CD14-positive monocyte (primary cell): ENCODE measurements at regions not wholly inside any gene's neighbourhood (a gene's known extent, or its start where the extent isn't known, plus 50 kb on each side); places are given as distances from the start of the nearest gene placed in this dataset.

ENCODE experiments used
- DNase-seq, 3 donors: peaks; one replicate each; pipeline ENCODE4 v3.0.0-alpha.2; 2011 to 2022
- H2AFZ ChIP-seq: 2 replicates; pipeline ENCODE4 v1.6.0; 2012; ENCODE audit warnings: mild to moderate bottlenecking, low read depth, low read length, inconsistent platforms; ENCODE audit not compliant: insufficient read depth, poor library complexity, severe bottlenecking
- H3K27ac ChIP-seq, 2 donors: 1 replicate in 1 of 2; 2 replicates in 1 of 2; pipeline ENCODE4 v1.5.1; 2012 to 2013; ENCODE audit warnings: low read length in 2 of 2, control low read depth in 1 of 2, inconsistent platforms in 1 of 2, low read depth in 1 of 2, mild to moderate bottlenecking in 1 of 2
- H3K27me3 ChIP-seq, 2 donors: one replicate each; pipeline versions ENCODE4 v1.6.0 to v1.6.1; 2011 to 2013; ENCODE audit warnings: low read length in 2 of 2; ENCODE audit not compliant: control insufficient read depth in 2 of 2, insufficient read depth in 2 of 2
- H3K36me3 ChIP-seq, 2 donors: replicated peaks in 1 of 2; 1 replicate in 1 of 2; 2 replicates in 1 of 2; pipeline versions ENCODE4 v1.5.1 to v1.6.1; 2012 to 2013; ENCODE audit warnings: low read length in 2 of 2, control low read depth in 1 of 2, inconsistent platforms in 1 of 2, mild to moderate bottlenecking in 1 of 2; ENCODE audit not compliant: insufficient read depth in 2 of 2, control insufficient read depth in 1 of 2
- H3K4me1 ChIP-seq, 2 donors: 1 replicate in 1 of 2; 2 replicates in 1 of 2; pipeline versions ENCODE4 v1.5.1 to v1.6.1; 2012 to 2013; ENCODE audit warnings: low read length in 2 of 2, control low read depth in 1 of 2, inconsistent platforms in 1 of 2, mild to moderate bottlenecking in 1 of 2, moderate library complexity in 1 of 2; ENCODE audit not compliant: insufficient read depth in 2 of 2, control insufficient read depth in 1 of 2
- H3K4me2 ChIP-seq: replicated peaks from 2 replicates; pipeline ENCODE3; 2012; ENCODE audit warnings: low read length, moderate library complexity, mild to moderate bottlenecking; ENCODE audit not compliant: poor library complexity, severe bottlenecking; ENCODE audit errors: extremely low read depth
- H3K4me3 ChIP-seq, 3 experiments: fragments of 200-600 bp in 1 of 3; sonication (generic) in 1 of 3; replicated peaks in 1 of 3; 1 replicate in 2 of 3; 2 replicates in 1 of 3; pipeline ENCODE4 v1.5.1; 2011 to 2013; ENCODE audit warnings: low read length in 3 of 3, mild to moderate bottlenecking in 3 of 3, control low read depth in 2 of 3, low read depth in 2 of 3, inconsistent platforms in 1 of 3, moderate library complexity in 1 of 3
- H3K79me2 ChIP-seq: 2 replicates; pipeline ENCODE4 v1.6.0; 2012; ENCODE audit warnings: mild to moderate bottlenecking, control low read depth, inconsistent platforms, low read length, moderate library complexity; ENCODE audit not compliant: insufficient read depth
- H3K9ac ChIP-seq: 2 replicates; pipeline ENCODE4 v1.6.0; 2017; ENCODE audit warnings: low read length, mild to moderate bottlenecking; ENCODE audit not compliant: insufficient read depth, poor library complexity, severe bottlenecking
- H3K9me3 ChIP-seq, 2 donors: replicated peaks in 1 of 2; 1 replicate in 1 of 2; 2 replicates in 1 of 2; pipeline versions ENCODE4 v1.5.1 to v1.6.1; 2012 to 2013; ENCODE audit warnings: low read length in 2 of 2, control low read depth in 1 of 2; ENCODE audit not compliant: control insufficient read depth in 1 of 2, insufficient read depth in 1 of 2
- H4K20me1 ChIP-seq: 2 replicates; pipeline ENCODE4 v1.6.0; 2012; ENCODE audit warnings: mild to moderate bottlenecking, low read length, control low read depth, moderate library complexity; ENCODE audit not compliant: insufficient read depth
- H3K27ac Mint-ChIP-seq, 7 donors: one replicate each; pipeline ENCODE4 v1.8.0; 2020; ENCODE audit warnings: mild to moderate bottlenecking in 7 of 7, mixed read lengths in 7 of 7, moderate library complexity in 6 of 7, inconsistent platforms in 2 of 7
- H3K27me3 Mint-ChIP-seq, 3 donors: one replicate each; pipeline ENCODE4 v1.8.0; 2021 to 2022; ENCODE audit warnings: low read depth in 3 of 3, mild to moderate bottlenecking in 3 of 3, mixed read lengths in 3 of 3, moderate library complexity in 3 of 3, inconsistent platforms in 1 of 3
- H3K36me3 Mint-ChIP-seq, 2 donors: one replicate each; pipeline ENCODE4 v1.8.0; 2020; ENCODE audit warnings: mixed read lengths in 2 of 2, inconsistent platforms in 1 of 2, mild to moderate bottlenecking in 1 of 2
- H3K4me1 Mint-ChIP-seq: one replicate; pipeline ENCODE4 v1.8.0; 2020; ENCODE audit warnings: mild to moderate bottlenecking, mixed read lengths
- H3K4me3 Mint-ChIP-seq, 2 donors: one replicate each; pipeline ENCODE4 v1.8.0; 2020; ENCODE audit warnings: mild to moderate bottlenecking in 2 of 2, mixed read lengths in 2 of 2, moderate library complexity in 1 of 2
- H3K9me3 Mint-ChIP-seq, 7 donors: one replicate each; pipeline ENCODE4 v1.8.0; 2020 to 2022; ENCODE audit warnings: mixed read lengths in 7 of 7, mild to moderate bottlenecking in 6 of 7, moderate library complexity in 6 of 7, inconsistent platforms in 2 of 7
- CTCF ChIP-seq: fragments of 200-600 bp; IDR thresholded peaks from one replicate; pipeline ENCODE4 v1.8.0; 2022; ENCODE audit warnings: antibody characterized with exemption, mild to moderate bottlenecking
- WGBS: methylation state at CpG from one replicate; pipeline ENCODE4 v1.1.5; 2013; ENCODE audit warnings: missing lambda C conversion rate; ENCODE audit not compliant: insufficient coverage; 5-methylcytosine and 5-hydroxymethylcytosine counted together
- intact Hi-C, 2 donors: fragments of 100-400 bp; cut with micrococcal nuclease; formaldehyde crosslinking; loops; one replicate each; pipeline versions ENCODE4 v1.15.0 to v1.15.1; 2023

- peaks cover 17% of the 10 kb centered on the region for H3K4me1 Mint-ChIP-seq
- H3K27ac ChIP-seq: no peak overlapping the region
- no peak overlapping the region for H3K9ac ChIP-seq
- H3K9me3 Mint-ChIP-seq: peaks cover 4 to 19% (median 8%) of the 10 kb centered on the region in 7 donors
- no peak overlapping the region for H3K27ac Mint-ChIP-seq
- no peak overlapping the region for H2AFZ ChIP-seq
- H3K36me3 Mint-ChIP-seq: no peaks in the 10 kb centered on the region
- DNase-seq: no peak
- no peaks in the 10 kb centered on the region for H3K79me2 ChIP-seq
- H3K9me3 ChIP-seq: peaks cover 0 to 7% of the 10 kb centered on the region in 2 donors
- H3K4me3 ChIP-seq: no peak overlapping the region
- no peak overlapping the region for H3K4me3 Mint-ChIP-seq
- peaks cover 0 to 3% of the 10 kb centered on the region in 2 donors for H3K4me1 ChIP-seq
- H3K27me3 Mint-ChIP-seq: no peaks in the 10 kb centered on the region
- H3K4me2 ChIP-seq: no peak overlapping the region
- TF ChIP-seq CTCF: no peak
- H3K36me3 ChIP-seq: no peaks in the 10 kb centered on the region
- H4K20me1 ChIP-seq: no peaks in the 10 kb centered on the region
- H3K27me3 ChIP-seq: no peaks in the 10 kb centered on the region
- intact Hi-C loops: no loop called here
Measured at GRCh38 chr18:38984968-38985367, 1419.4 kb upstream of the CELF4 start.

- Histone ChIP-seq H3K79me2 (no peaks in the 10 kb centered on the region), H3K4me3 (no peak overlapping the region), H3K9ac (no peak overlapping the region), H3K4me1 (peaks cover 0 to 3% of the 10 kb centered on the region in 2 donors), H3K27me3 (no peaks in the 10 kb centered on the region), H3K27ac (no peak overlapping the region), H3K9me3 (peaks cover 0 to 7% of the 10 kb centered on the region in 2 donors), H3K4me2 (no peak overlapping the region), H2AFZ (no peak overlapping the region), H3K36me3 (no peaks in the 10 kb centered on the region), H4K20me1 (no peaks in the 10 kb centered on the region)
- no peak overlapping the region for H3K4me3 Mint-ChIP-seq
- H3K36me3 Mint-ChIP-seq: no peaks in the 10 kb centered on the region
- WGBS: 88% methylated on average over 1 of the region's 1 CpG
- no peaks in the 10 kb centered on the region for H3K27me3 Mint-ChIP-seq
- peaks cover 17% of the 10 kb centered on the region for H3K4me1 Mint-ChIP-seq
- peaks cover 4 to 20% (median 8%) of the 10 kb centered on the region in 7 donors for H3K9me3 Mint-ChIP-seq
- intact Hi-C loops: no loop called here
- no peak for TF ChIP-seq CTCF
- H3K27ac Mint-ChIP-seq: no peak overlapping the region
- no peak for DNase-seq
Measured at GRCh38 chr18:38982072-38982471, 1416.5 kb upstream of the CELF4 start.
